Right atrium auricular region (tissue), 2 donors: ENCODE measurements at regions not wholly inside any gene's neighbourhood (a gene's known extent, or its start where the extent isn't known, plus 50 kb on each side); places are given as distances from the start of the nearest gene placed in this dataset.
"Not testable (repeated sequence)": the region's sequence is repeated elsewhere in the genome, so short reads cannot be mapped to it uniquely, and the experiment has no call there.

ENCODE experiments used
- DNase-seq: peaks from one replicate; pipeline ENCODE4 v3.0.0-alpha.2; 2019; ENCODE audit warnings: low spot score
- H3K27ac ChIP-seq, 2 donors: fragments of 200-600 bp; sonication (generic); 1 replicate in 1 of 2; 2 replicates in 1 of 2; pipeline ENCODE4 v1.5.1; 2016 to 2019
- H3K27me3 ChIP-seq, 2 donors: fragments of 200-600 bp; sonication (generic); one replicate each; pipeline versions ENCODE4 v1.5.1 to v1.6.0; 2017 to 2019
- H3K36me3 ChIP-seq: fragments of 200-600 bp; sonication (generic); one replicate; pipeline ENCODE4 v1.5.1; 2016
- H3K4me1 ChIP-seq, 2 donors: fragments of 200-600 bp; sonication (generic); one replicate each; pipeline versions ENCODE4 v1.5.1 to v1.6.0; 2017 to 2019
- H3K4me3 ChIP-seq, 2 donors: fragments of 200-600 bp; sonication (generic); 1 replicate in 1 of 2; 2 replicates in 1 of 2; pipeline ENCODE4 v1.5.1; 2017 to 2019; ENCODE audit warnings: mild to moderate bottlenecking in 1 of 2, moderate library complexity in 1 of 2
- H3K9me3 ChIP-seq, 2 donors: fragments of 200-600 bp; sonication (generic); one replicate each; pipeline ENCODE4 v1.5.1; 2019
- TF ChIP-seq, protein P1 (sequence below), 2 donors: fragments of 200-600 bp; sonication (generic); IDR thresholded peaks; one replicate each; pipeline ENCODE4 v1.5.1; 2019; ENCODE audit warnings: antibody characterized with exemption in 2 of 2

DNA sequence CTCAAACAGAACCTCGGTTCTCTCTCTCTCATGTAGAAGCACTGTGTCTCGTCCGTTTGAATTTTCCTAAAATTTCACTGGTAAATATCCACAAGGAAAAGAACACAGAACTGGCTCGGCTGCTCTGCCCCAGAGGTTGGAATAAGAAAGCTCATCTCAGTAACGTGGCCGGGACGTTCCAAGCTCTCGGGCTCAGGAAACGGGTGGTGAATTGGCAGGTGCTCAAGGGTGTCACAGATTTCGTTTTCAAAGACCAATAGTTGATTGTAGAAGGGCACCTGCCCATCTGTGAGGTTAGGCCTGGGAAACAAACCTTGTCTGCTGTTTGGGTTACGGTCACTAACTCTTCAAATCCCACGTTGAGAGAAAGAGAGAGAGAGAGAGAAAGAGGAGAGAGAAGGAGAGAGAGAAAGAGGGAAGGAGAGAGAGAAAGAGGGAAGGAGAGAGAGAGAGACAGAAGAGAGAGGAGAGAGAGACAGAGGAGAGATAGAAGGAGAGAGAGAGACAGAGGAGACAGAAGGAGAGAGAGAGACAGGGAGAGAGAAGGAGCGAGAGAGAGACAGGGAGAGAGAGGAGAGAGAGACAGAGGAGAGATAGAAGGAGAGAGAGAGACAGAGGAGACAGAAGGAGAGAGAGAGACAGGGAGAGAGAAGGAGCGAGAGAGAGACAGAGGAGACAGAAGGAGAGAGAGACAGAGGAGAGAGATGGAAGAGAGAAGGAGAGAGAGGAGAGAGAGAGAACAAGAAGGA is 106.6 kb downstream of the CRLF2 start:
- TF ChIP-seq, protein P1, sequence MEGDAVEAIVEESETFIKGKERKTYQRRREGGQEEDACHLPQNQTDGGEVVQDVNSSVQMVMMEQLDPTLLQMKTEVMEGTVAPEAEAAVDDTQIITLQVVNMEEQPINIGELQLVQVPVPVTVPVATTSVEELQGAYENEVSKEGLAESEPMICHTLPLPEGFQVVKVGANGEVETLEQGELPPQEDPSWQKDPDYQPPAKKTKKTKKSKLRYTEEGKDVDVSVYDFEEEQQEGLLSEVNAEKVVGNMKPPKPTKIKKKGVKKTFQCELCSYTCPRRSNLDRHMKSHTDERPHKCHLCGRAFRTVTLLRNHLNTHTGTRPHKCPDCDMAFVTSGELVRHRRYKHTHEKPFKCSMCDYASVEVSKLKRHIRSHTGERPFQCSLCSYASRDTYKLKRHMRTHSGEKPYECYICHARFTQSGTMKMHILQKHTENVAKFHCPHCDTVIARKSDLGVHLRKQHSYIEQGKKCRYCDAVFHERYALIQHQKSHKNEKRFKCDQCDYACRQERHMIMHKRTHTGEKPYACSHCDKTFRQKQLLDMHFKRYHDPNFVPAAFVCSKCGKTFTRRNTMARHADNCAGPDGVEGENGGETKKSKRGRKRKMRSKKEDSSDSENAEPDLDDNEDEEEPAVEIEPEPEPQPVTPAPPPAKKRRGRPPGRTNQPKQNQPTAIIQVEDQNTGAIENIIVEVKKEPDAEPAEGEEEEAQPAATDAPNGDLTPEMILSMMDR (IDR thresholded peaks at IDR 0.05), result no peak
- no peak for DNase-seq
- Histone ChIP-seq H3K4me3 (no peak overlapping the region), H3K36me3 (no peaks in the 10 kb centered on the region), H3K9me3 (no peaks in the 10 kb centered on the region), H3K4me1 (no peaks in the 10 kb centered on the region), H3K27me3 (no peaks in the 10 kb centered on the region), H3K27ac (no peak overlapping the region)

DNA sequence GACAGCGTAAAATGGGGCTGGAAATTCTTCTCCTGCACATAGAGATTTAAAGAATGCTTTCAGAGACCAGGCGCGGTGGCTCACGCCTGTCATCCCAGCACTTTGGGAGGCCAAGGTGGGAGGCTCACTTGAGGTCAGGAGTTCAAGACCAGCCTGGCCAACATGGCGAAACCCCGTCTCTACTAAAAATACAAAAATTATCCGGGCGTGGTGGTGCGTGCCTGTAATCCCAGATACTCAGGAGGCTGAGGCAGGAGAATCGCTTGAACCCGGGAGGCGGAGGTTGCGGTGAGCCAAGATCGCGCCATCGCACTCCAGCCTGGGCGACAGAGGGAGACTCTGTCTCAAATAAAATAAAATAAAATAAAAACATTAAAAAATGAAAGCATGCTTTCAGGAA is 107.4 kb downstream of the CRLF2 start:
- not testable (repeated sequence) for H3K36me3 ChIP-seq

DNA sequence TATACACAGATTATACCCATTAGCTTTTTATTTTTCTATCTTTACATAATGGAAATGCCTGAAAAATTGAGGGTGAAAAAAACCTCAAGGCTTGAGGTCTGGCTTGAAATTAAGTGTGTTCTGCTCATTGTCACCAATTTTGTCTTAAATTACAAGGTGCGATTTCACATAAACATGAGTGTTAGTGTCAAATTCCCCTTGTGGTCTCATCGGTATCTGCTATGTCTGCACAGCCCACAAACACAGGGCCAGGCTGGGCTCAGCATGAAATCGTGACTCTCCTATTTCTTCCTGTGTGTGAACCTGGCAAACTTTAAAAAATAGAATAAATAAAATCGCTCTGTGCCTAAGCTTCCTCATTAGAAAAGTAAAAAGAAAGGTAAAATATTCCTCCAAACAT is 109.1 kb downstream of the CRLF2 start:
- no peak for DNase-seq
- Histone ChIP-seq H3K36me3 (no peaks in the 10 kb centered on the region), H3K9me3 (no peaks in the 10 kb centered on the region), H3K4me1 (no peaks in the 10 kb centered on the region), H3K4me3 (no peak overlapping the region), H3K27me3 (no peaks in the 10 kb centered on the region), H3K27ac (no peak overlapping the region)
- TF ChIP-seq, protein P1 (IDR thresholded peaks at IDR 0.05), result no peak

More for the DNA sequence above, 107.4 kb downstream of the CRLF2 start:
- not testable (repeated sequence) for H3K4me1 ChIP-seq, H3K27me3 ChIP-seq, DNase-seq, H3K4me3 ChIP-seq, H3K9me3 ChIP-seq, H3K27ac ChIP-seq

DNA sequence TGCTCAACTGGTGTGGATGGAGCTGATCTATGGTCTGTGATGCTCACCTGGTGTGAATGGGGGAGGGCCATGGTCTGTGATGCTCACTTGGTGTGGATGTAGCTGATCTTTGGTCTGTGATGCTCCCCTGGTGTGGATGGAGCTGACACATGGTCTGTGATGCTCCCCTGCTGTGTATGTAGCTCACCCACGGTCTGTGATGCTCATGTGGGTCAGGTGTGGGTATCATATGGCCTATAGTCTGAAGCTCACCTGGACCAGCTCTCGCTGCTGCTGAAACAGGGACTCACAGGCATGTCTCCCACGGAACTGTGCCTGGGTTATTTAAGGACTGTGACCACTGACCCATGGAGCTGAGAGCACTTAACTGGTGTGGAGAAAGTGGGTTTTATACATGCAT is 109.7 kb downstream of the CRLF2 start:
- Histone ChIP-seq H3K27me3 (no peaks in the 10 kb centered on the region), H3K27ac (no peak overlapping the region), H3K36me3 (no peaks in the 10 kb centered on the region), H3K4me3 (no peak overlapping the region), H3K4me1 (no peaks in the 10 kb centered on the region), H3K9me3 (peaks cover 0 to 3% of the 10 kb centered on the region in 2 donors)
- TF ChIP-seq, protein P1 (IDR thresholded peaks at IDR 0.05), result no peak
- no peak for DNase-seq

DNA sequence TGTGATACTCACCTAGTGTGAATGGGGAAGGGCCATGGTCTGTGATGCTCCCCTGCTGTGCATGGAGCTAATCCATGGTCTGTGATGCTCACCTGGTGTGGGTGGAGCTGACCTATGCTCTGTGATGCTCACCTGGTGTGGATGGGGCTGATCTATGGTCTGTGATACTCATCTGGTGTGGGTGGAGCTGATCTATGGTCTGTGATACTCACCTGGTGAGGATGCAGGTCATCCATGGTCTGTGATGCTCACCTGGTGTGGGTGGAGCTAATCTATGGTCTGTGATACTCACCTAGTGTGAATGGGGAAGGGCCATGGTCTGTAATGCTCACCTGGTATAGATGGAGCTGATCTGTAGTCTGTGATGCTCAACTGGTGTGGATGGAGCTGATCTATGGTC is 110.2 kb downstream of the CRLF2 start:
- not testable (repeated sequence) for H3K27me3 ChIP-seq, DNase-seq, H3K4me3 ChIP-seq, H3K4me1 ChIP-seq, H3K9me3 ChIP-seq, H3K27ac ChIP-seq, H3K36me3 ChIP-seq

DNA sequence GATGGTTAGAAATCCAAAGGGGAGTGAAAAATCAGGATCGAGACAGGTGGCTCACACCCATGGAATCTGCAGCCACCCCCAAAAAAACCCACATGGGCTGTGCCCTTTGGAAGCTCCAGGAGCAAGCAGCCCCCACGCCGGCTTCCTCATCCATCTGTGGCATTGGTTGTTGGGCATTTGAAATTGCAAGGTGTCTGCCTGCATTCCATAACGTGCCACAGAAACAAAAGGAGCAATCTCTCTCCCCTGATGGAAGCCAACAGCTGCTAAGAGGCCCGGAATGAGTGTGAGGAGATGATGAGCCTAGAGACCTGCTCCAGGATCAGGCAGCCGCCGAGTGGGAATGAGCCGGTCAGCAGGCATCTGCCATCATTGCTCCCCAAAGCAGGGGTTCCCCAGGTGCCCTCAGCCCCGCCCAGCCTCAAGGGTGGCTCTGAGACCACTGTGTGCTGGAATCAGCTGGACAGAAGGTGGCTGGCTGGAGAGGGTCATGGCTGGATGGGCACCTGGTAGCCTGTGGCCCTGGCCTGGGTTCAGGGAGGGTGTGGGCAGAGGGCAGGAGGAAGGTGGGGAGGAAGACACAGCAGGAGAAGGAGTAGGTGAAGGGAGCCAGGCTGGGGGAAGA is 113.2 kb downstream of the CRLF2 start:
- DNase-seq, result no peak
- H3K4me3 ChIP-seq, result no peak overlapping the region
- TF ChIP-seq, protein P1 (IDR thresholded peaks at IDR 0.05), result no peak
- H3K9me3 ChIP-seq, result peaks cover 5 to 15% of the 10 kb centered on the region in 2 donors
- no peaks in the 10 kb centered on the region for H3K36me3 ChIP-seq
- no peak overlapping the region for H3K27ac ChIP-seq
- no peaks in the 10 kb centered on the region for H3K27me3 ChIP-seq
- H3K4me1 ChIP-seq, result no peaks in the 10 kb centered on the region

DNA sequence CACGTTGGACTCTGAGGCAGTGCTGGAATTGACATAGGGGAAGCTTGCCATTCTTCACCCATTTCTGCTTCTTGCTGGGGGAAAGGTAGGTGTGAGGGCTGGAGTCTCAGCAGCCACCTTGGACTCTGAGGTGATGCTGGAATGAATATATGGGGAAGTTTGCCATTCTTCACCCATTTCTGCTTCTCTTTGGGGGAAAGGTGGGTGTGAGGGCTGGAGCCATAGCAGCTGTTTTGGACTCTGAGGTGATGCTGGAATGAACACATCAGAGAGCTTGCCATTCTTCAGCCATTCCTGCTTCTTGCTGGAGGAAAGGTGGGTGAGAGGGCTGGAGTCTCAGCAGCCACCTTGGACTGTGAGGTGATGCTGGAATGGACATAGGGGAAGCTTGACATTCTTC is 115.1 kb downstream of the CRLF2 start:
- Histone ChIP-seq H3K36me3 (no peaks in the 10 kb centered on the region), H3K9me3 (peaks cover 5 to 15% of the 10 kb centered on the region in 2 donors), H3K27me3 (no peaks in the 10 kb centered on the region), H3K4me1 (no peaks in the 10 kb centered on the region), H3K4me3 (no peak overlapping the region), H3K27ac (no peak overlapping the region)
- no peak for DNase-seq
- TF ChIP-seq, protein P1 (IDR thresholded peaks at IDR 0.05), result no peak
